ENCODE measurements at regions not wholly inside any gene's neighbourhood (a gene's known extent, or its start where the extent isn't known, plus 50 kb on each side); places are given as distances from the start of the nearest gene placed in this dataset.
A peak's percentile ranks its signal among the peaks of the same experiment; 100 is the strongest.
"Not testable (repeated sequence)": the region's sequence is repeated elsewhere in the genome, so short reads cannot be mapped to it uniquely, and the experiment has no call there.

DNA sequence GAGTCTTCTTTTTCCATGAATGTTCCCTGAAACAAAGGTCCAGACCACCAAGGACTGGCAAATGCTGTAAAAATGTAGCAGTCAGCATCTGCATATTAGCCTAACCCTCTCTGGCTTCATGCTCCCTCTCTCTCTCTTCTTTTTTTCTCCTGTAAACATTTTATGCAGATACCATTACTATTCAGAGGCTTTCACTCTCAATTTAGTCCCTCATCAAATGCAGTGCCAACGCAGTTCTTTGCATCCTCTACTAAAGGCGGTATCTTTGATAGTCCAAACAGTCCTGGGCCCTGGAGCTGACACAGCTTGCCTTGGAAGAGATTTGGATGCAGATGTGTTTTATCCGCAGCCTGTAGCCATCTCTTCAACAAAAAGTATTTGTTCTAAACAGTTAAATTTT, 167.1 kb upstream of the MMS22L start:
- no peak for DNase-seq (ENCODE audit: low spot score)

- DNase-seq (ENCODE audit: low spot score) = no peak
Observed at GRCh38 chr6:97456070-97456469, 173.1 kb upstream of the MMS22L start.

DNA sequence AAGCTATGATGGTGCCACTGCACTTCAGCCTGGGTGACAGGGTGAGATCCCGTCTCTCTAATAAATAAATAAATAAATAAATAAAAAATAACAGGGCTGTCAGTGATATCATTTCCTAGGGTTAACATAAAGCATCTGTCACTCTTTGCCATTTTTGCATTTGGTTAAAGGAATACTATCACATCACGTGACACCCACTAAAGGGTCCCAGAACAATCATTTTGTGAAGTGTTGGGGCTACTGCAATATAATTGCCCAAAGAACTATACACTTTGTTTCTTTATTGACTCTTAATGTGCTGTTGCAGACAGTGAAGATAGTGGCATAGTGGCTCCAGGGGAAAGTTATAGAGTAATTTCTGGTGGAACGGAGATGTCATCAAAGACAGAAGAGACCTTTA, 176.5 kb upstream of the MMS22L start:
- DNase-seq (ENCODE audit: low spot score) = no peak

GRCh38 chr6:97459986-97460385, 177.0 kb upstream of the MMS22L start:
- no peak for DNase-seq (ENCODE audit: low spot score)

DNA sequence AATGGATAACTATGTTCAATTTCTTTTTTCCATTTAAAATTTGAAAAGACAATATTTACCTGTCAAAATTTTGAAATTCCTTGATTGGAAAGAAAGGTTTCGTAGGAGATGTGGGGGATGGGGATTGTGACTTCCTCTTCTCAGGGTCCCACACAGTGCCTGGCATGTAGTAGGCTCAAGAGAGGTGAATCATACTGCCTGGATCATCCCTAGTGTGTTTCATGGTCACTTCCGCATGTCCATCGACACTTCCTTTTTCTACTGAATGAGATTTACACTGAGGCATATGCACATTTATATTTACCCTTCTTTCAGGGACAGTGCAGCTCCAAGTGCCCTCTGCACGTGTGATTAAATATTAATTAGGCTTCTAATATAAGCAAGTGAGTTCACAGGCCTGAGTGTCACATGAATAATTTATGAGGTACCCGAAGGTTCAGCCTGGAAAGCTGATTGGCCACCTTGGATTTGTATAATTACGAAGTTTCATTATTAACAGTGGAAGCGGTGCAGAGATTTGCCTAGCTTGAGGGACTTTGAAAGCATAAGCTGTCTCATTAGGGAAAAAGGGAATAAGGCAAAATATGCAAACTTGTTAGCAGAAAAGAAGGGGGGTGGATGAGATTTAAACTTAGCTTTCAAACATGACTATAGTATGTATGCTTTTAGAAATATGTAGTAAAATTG, 177.5 kb upstream of the MMS22L start:
- no peak for DNase-seq (ENCODE audit: low spot score)

GRCh38 chr6:97461218-97461617, 178.2 kb upstream of the MMS22L start:
- no peak for DNase-seq (ENCODE audit: low spot score)

GRCh38 chr6:97462031-97462430, 179.0 kb upstream of the MMS22L start:
- DNase-seq (ENCODE audit: low spot score) = no peak

- DNase-seq (ENCODE audit: low spot score) = no peak
Observed at GRCh38 chr6:97462938-97463598, 180.1 kb upstream of the MMS22L start.

- DNase-seq (ENCODE audit: low spot score) = peak; percentile 1
Observed at GRCh38 chr6:97465877-97466561, 183.0 kb upstream of the MMS22L start.

DNA sequence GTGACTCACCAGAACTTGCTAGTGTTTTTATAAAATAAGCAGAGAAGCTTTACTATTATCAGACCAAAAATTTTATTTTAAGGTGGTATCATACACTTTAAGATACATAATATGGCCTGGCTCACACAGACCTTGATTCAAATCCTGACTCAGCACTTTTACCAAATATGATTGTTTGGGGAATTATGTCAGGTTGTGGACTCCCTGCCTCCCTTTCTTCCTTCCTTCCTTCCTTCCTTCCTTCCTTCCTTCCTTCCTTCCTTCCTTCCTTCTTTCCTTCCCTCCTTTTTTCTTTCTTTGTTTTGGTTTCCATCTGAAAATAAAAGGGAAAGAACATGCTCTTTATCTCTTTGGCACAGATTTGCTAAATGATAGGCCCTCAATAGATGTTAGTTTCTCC, 186.0 kb upstream of the MMS22L start:
- no peak for DNase-seq (ENCODE audit: low spot score)

DNA sequence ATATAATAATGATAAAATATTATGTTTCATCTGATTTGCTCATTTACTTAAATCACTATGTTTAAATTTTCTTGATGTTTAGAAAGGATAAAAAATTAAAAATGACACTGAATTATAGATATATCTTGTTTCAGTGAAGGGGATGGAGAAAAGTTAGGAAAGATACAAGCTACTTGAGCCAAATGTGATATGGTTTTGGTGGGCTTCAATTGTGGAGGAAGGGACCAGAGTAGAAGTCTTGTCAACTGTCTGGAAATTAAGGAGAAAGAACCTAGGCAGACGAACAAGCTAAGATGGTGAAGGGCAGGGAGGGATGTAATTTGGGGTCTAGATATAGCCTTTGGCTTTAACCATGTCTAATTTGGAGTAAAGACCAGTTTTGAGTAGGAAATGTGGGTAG, 186.4 kb upstream of the MMS22L start:
- no peak for DNase-seq (ENCODE audit: low spot score)

DNA sequence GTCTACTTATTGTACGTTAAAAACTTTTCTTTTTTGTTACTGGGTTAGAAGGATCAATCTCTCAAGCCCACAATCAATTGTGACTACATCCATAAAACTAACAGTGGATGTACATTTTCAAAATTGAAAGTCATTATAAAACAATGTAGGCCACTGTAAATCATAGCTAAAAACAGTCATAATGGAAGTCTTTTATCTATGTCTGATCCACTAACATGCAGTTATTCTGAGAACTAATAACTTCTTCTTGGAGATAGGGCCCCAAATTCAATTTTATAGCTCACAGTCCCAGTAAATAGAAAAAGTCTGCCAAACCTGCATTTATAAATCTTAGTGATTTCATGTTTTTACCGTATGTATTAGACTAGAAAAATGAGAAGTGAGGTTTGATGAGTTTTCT, 187.3 kb upstream of the MMS22L start:
- DNase-seq (ENCODE audit: low spot score) = no peak

GRCh38 chr6:97473979-97474378, 191.0 kb upstream of the MMS22L start:
- DNase-seq (ENCODE audit: low spot score) = no peak

DNA sequence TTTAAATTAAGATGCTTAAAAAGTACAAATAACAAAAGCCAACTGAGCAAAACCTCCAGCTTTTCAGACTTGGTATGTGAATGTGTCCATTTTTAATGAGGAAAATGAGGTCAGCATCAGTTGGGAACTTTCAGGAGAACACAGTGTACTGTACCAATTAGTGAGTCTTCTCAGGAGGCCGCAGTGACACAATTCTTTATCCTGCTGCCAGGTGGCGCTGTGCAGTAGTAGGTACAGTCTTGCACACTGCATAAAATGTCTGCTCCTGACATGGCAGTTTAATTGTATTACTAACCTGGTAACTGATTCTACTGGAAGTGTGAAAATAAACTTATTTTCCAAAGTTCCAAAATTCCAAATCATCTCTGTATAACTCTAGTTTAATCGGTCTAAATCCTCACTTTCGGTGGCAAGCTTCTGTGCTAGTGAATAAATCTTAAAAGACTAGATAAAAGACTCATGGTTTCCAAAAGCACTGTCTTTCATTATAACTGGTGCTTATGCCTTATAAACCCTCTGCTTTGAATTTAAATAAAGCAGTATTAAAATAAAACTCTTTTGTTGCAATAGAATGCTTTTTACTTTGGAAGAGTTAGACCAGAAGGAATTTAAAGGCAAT, 214.8 kb upstream of the MMS22L start:
- DNase-seq (ENCODE audit: low spot score) = peak; percentile 68

DNA sequence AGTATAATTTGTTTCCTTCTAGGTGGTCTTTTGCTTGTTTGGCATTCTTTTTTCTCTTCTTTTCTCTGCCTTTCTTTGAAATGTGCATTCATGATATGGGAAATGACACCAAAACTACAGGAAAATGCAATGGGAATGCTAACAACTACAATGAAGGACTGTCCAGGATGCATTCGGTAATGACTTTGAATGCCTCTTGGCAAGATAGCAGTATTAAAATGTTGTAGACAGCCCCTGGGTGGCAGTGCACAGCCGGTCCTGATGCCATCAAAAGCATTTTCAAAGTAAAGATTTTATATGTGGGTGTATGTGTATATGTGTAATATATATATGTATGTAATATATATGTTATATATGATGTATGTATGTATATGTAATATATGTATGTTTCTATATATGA, 218.8 kb upstream of the MMS22L start:
- no peak for DNase-seq (ENCODE audit: low spot score)

GRCh38 chr6:97508646-97509045, 225.6 kb upstream of the MMS22L start:
- no peak for DNase-seq (ENCODE audit: low spot score)

DNA sequence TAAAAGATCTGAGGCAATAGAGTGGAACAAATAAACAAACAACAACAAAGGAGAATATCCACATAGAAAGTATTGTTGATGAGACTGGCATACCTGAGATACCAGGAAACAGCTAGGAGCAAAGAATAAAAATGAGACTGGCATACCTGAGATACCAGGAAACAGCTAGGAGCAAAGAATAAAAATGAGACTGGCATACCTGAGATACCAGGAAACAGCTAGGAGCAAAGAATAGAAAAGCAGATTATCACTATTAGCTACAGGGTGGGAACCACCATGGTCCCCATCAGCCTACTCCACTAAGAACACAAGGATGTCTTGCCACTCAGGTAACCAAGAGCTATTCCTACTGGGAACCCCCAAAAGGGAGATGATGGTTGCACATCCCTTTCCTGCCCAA, 230.2 kb upstream of the MMS22L start:
- not testable (repeated sequence) for DNase-seq (ENCODE audit: low spot score)

- DNase-seq (ENCODE audit: low spot score) = no peak
Observed at GRCh38 chr6:97524811-97525210, 241.8 kb upstream of the MMS22L start.

GRCh38 chr6:97535800-97536199, 252.8 kb upstream of the MMS22L start:
- no peak for DNase-seq (ENCODE audit: low spot score)

DNA sequence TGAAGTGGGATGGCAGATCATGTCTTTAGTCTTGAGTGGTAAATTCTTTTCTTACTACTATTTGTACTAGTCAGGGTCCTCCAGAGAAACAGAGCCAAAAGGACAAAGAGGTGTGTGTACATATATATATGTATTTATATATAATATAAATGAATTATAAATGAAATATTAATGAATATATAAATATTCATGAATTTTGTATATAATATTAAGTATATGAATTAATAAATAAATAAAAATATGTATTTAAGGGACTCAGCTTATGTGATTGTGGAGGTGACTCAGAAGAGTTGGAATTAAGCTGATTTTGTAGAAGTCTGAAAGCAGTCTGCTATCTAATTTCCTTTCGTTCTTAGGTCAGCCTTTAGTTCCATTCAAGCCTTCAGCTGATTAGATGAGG, 265.3 kb upstream of the MMS22L start:
- no peak for DNase-seq (ENCODE audit: low spot score)

DNA sequence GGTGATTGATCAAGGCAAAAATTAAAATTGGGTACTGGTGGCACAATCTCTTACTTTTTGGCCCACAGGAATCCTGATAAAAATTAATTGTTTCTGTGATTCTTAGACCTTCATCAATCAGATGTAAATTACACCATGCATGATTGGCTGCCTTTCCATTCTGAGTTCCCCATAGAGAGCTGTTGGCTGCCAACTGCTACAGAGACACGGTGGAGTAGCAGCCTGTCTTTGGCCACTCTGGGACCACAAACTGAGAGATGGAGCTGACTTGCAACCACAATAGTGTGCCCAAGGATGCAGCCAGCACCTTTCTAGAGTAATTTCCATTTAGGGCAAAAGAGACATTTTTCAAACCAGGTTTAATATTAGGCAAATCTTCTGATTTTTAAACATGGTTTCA, 274.3 kb upstream of the MMS22L start:
- no peak for DNase-seq (ENCODE audit: low spot score)

DNA sequence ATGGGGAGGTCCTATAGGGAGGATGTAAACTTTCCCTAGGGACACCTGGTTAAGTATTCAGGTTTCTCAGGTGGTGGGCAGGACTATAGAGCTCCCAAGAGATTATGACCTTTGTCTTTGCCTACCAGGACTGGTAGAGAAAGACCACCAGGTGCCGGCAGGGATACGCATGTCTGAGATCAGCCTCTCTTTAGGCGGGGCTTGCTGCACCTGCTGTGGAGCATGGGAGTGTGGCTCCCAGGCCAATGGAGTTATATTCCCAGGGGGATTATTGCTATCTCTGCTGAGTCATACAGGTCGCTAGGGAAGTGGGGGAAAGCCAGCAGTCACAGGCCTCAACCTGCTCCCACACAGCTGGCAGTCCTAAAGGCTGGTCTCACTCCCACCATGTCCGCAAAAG, 280.5 kb upstream of the MMS22L start:
- no peak for DNase-seq (ENCODE audit: low spot score)

DNA sequence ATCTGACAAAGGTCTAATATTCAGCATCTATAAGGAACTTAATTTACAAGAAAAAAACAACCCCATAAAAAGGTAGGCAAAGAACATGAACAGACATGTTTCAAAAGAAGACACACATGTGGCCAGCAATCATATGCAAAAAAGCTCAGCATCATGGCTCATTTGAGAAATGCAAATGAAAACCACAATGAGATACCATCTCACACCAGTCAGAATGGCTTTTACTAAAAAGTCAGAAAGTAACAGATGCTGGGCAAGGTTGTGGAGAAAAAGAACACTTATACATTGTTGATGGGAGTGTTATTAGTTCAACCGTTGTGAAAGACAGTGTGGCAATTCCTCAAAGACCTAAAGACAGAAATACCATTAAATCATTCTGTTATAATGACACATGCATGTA, 289.9 kb upstream of the MMS22L start:
- DNase-seq (ENCODE audit: low spot score) = no peak

Measured in umbilical cord (tissue), 1 donor.